ENCODE measurements at regions not wholly inside any gene's neighbourhood (a gene's known extent, or its start where the extent isn't known, plus 50 kb on each side); places are given as distances from the start of the nearest gene placed in this dataset.

GRCh38 chr6:169376458-169376857 is 122.8 kb upstream of the THBS2 start:
- Histone ChIP-seq H3K27ac (no peak overlapping the region), H3K4me3 (ENCODE audit: low read depth, low read length) (no peak overlapping the region), H3K36me3 (replicated peaks) (no peaks in the 10 kb centered on the region), H3K27me3 (replicated peaks) (no peaks in the 10 kb centered on the region)
- in situ Hi-C loops (cut with HindIII; ENCODE audit: low pct_ligation_motif_present, low sequenced_read_pairs) = no loop called here
- TF ChIP-seq CTCF (IDR thresholded peaks at IDR 0.05; ENCODE audit: low read depth, low read length, missing control alignments) = no peak
- DNase-seq = no peak

DNA sequence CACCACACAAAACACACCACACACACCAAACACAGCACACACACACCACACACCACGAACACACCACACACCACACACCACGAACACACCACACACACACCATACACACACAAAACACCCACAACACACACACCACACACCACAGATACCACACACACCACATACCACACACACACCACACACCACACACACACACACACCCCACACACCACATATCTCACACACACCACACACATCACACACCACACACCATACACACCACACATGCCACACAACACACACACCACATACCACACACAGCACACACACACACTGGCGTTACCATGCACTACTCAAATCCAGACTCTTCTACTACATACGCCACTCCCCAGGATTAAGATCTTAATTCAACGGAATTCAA is 118.9 kb upstream of the THBS2 start:
- no peaks in the 10 kb centered on the region for H3K27me3 ChIP-seq (replicated peaks)
- TF ChIP-seq CTCF (IDR thresholded peaks at IDR 0.05; ENCODE audit: low read depth, low read length, missing control alignments) = no peak

DNA sequence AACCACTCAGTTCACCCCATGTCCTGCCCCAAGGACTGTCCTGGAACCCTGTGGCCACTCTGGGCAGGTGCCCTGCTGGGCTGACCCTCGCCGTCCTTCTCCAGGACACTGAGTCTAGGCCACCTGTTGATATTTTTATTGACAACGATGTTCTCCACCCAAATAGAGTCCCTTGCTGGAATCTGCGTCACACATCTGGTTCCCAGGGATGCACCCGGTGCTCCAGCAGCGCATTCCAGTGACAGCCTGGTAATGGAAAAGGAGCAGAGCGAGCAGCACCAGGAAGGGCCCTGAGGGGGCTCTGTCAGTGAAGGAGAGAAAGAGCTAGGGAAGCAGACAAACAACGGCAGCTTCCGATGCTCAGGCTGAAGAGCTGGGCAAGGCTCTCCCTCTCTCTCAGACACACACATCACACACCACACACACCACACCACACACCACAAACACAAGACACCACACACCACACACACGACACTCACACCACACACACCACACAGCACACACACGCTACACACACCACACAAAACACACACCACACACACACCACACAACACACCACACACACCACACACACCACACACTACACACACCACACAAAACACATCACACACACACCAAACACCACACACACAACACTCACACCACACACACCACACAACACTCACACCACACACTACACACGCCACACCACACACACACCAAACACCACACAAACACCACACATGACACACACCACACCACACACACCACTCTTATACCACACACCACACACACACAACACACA is 117.9 kb upstream of the THBS2 start:
- Histone ChIP-seq H3K27me3 (replicated peaks) (no peaks in the 10 kb centered on the region), H3K4me3 (ENCODE audit: low read depth, low read length) (no peak overlapping the region), H3K27ac (no peak overlapping the region), H3K36me3 (replicated peaks) (no peaks in the 10 kb centered on the region)
- in situ Hi-C loops (cut with HindIII; ENCODE audit: low pct_ligation_motif_present, low sequenced_read_pairs) = no loop called here
- no peak for DNase-seq
- no peak for TF ChIP-seq CTCF (IDR thresholded peaks at IDR 0.05; ENCODE audit: low read depth, low read length, missing control alignments)

More for the DNA sequence above, 118.9 kb upstream of the THBS2 start:
- H3K4me3 ChIP-seq (ENCODE audit: low read depth, low read length) = no peak overlapping the region
- DNase-seq = no peak
- no peaks in the 10 kb centered on the region for H3K36me3 ChIP-seq (replicated peaks)
- in situ Hi-C loops (cut with HindIII; ENCODE audit: low pct_ligation_motif_present, low sequenced_read_pairs) = no loop called here
- H3K27ac ChIP-seq = no peak overlapping the region

DNA sequence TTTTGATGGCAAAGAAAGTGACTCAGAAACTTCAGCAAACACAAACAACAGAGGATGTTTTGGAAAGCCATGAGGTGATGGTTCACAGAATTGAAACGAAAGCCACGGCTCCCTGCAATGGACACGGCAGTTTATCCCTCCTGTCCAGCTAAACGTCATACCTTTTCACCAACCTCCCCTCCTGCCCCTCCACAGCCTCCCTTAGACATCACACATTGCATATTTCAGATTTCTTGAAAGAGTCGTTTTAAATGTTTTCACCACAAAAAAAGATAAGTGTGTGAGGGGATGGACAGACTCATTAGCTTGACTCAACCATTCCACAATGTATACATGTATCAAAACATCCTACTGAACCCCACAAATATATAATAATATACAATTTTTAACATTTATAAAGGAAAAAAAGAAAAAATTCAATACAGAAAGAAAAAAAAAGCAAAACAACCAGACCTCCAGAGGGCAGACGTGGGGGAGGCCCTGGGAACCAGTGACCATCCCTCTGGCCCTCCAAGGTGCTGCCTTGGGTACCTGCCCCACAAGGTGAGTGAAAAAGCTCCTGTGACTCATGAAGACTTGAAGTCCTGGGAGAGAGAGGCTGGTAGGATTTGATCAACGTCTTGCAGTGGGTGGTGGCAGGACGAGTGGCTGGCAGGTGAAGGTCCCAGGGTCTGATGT is 117.2 kb upstream of the THBS2 start:
- Histone ChIP-seq H3K4me3 (ENCODE audit: low read depth, low read length) (no peak overlapping the region), H3K27me3 (replicated peaks) (no peaks in the 10 kb centered on the region), H3K36me3 (replicated peaks) (no peaks in the 10 kb centered on the region), H3K27ac (no peak overlapping the region)
- TF ChIP-seq CTCF (IDR thresholded peaks at IDR 0.05; ENCODE audit: low read depth, low read length, missing control alignments) = no peak
- no peak for DNase-seq
- in situ Hi-C loops (cut with HindIII; ENCODE audit: low pct_ligation_motif_present, low sequenced_read_pairs) = no loop called here

- no peak for DNase-seq
- TF ChIP-seq CTCF (IDR thresholded peaks at IDR 0.05; ENCODE audit: low read depth, low read length, missing control alignments) = no peak
- Histone ChIP-seq H3K27me3 (replicated peaks) (no peaks in the 10 kb centered on the region), H3K36me3 (replicated peaks) (no peaks in the 10 kb centered on the region), H3K4me3 (ENCODE audit: low read depth, low read length) (no peak overlapping the region), H3K27ac (no peak overlapping the region)
- in situ Hi-C loops (cut with HindIII; ENCODE audit: low pct_ligation_motif_present, low sequenced_read_pairs) = no loop called here
Measured at GRCh38 chr6:169370054-169370453, 116.4 kb upstream of the THBS2 start.

All from brain microvascular endothelial cell (primary cell).